GM12872 (cell line): ENCODE measurements at regions not wholly inside any gene's neighbourhood (a gene's known extent, or its start where the extent isn't known, plus 50 kb on each side); places are given as distances from the start of the nearest gene placed in this dataset.

ENCODE experiments used
- CTCF ChIP-seq: IDR thresholded peaks from 3 replicates; pipeline ENCODE4 v1.5.1; 2011; ENCODE audit warnings: low read depth, mild to moderate bottlenecking, low read length, moderate library complexity; ENCODE audit not compliant: insufficient read depth

DNA sequence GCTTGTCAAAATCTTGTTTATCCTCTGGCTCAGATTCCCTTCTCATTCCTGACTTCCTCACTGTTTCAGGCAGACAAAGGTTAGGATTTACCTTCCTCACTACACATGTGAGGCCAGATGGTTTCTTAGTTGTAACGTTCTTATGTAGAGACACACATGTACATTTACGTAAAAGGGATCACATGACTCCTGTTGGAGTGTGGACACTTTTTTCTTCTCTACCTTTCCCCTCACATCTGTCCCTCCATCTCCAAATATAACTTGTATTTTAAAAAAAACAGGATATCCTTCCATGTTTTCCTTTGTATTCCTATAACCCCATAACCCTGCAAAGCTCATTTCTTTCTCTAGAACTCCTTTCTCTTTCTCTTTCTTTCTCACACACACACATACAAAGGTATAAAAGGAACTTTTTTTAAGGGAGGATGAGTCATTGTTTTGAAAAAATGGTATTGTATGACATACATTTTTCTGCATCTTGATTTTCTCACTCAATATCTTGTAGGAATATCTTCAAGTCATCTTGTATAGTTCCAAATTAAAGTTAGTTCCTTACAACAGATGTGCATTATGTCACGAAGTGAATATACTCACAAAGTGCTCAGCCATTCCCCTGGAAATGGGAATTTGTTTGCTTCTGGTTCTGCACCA, 78.2 kb upstream of the SULF2 start:
- TF ChIP-seq CTCF = no peak

- TF ChIP-seq CTCF = no peak
These were observed 77.4 kb upstream of the SULF2 start for GRCh38 chr20:47862574-47863240.

DNA sequence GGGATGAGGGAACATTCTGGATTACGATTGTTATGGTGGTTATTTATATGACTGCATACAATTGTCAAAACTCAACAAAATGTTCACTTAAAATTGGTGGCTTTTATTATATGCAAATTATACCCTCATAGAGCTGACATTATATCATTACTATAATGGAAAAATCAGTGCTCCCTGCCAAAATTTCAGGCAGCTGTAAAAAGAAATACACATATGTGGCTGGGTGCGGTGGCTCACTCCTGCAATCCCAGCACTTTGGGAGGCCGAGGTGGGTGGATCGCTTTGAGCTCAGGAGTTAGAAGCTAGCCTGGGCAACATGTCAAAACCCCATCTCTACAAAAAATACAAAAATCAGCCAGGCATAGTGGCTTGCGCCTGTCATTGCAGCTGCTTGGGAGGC, 75.8 kb upstream of the SULF2 start:
- no peak for TF ChIP-seq CTCF

DNA sequence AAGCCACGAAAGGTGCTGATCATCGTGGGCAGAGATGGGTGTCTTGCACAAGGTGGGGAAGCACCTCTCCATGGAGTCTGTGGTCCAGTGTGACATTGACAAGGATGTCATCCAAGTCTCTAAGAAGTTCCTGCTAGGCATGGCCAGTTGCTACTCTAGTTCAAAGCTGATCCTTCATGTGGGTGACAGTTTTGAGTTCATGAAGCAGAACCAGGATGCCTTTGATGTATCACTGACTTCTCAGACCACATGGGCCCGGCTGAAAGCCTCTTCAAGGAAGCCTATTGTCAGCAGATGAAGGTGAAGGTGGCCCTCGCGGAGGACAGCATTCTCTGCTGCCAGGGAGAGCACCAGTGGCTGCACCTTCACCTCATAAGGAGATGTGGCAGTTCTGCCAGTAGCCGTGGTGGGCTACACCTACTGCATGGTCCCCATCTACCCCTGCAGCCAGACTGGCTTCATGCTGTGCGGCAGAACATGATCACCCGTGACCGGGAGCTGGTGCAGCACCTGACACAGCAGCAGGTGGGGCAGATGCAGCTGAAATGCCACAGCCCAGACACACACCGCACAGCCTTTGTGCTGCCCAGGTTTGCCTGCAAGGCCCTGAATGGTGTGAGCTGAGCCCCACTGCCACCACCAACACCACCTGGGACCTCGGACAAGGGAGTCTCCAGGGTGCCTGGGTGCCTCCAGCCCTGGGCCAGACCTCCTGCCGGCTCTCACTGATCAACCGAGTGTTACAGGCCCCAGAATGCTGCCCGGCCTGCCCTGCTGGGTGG, 75.0 kb upstream of the SULF2 start:
- TF ChIP-seq CTCF = no peak

DNA sequence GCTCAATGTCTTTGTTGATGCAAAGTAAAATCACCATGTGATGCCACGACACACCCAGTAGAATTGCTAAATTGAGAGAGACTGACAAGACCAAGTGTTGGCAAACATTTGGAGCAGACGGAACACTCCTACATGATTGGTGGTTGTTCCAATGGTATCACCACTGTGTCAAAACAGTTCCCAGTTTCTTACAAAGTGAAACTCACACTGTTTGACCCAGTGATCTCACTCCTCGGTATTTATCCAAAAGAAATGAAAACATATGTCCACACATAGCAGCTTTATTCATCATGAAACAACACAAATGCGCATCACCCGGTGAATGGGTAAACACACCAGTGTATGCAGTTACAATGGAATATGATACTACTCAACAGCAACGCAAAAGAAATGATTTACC, 74.0 kb upstream of the SULF2 start:
- TF ChIP-seq CTCF = no peak

DNA sequence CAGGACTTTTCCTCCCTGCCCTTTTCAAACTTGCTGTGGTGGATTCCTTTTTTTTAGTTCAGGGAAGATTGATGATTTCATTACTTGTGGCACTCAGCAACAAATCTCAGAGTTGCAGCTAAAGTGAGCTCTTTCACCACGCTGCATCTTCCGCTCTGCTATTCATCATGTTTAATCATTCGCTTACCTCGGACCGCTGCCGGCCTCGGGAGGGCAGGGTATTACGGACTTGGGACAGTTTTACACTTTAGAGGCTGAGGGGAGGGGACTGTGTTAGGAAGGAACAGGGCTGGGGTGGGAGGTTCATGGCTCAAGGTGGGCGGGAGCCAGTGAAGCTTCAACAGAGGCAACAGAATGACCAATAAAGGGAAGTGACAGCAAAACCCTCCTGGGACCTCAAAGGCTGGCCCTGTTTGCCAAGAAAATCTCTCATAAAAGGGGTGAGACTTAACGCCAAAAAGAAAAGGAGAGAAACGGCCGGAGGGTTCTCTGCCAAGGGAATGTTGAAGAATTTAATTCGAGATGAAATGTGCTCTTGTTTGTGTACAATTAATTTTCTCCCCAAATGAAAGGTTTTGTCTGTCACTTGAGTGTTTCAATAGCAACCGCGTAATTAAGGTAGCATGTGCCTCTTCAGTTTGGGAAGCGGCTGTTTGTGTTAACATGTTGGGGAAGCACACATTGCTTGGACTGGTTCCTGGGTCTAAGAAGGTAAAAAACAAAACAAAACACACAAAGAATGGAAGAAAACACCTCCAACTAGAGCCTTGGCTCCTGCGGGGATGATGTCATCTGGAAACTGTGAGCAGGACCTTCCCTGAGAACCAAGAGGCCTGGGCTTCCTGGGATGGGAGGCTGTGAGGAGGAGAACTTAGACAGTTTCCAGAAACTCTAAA, 72.5 kb upstream of the SULF2 start:
- no peak for TF ChIP-seq CTCF

- TF ChIP-seq CTCF = no peak
These were observed 71.9 kb upstream of the SULF2 start for GRCh38 chr20:47857187-47857568.
